DMS 273 (cell line): ENCODE measurements at regions not wholly inside any gene's neighbourhood (a gene's known extent, or its start where the extent isn't known, plus 50 kb on each side); places are given as distances from the start of the nearest gene placed in this dataset.
"Not testable (repeated sequence)": the region's sequence is repeated elsewhere in the genome, so short reads cannot be mapped to it uniquely, and the experiment has no call there.

ENCODE experiments used
- DNase-seq: peaks from one replicate; lab custom pipeline; 2025; ENCODE audit not compliant: unreplicated experiment; lab: John Stamatoyannopoulos, UW

GRCh38 chr1:19024532-19024931 lies 68.1 kb upstream of the IFFO2 start:
- DNase-seq = no peak

GRCh38 chr1:19023787-19024186 lies 67.3 kb upstream of the IFFO2 start:
- DNase-seq = no peak

DNA sequence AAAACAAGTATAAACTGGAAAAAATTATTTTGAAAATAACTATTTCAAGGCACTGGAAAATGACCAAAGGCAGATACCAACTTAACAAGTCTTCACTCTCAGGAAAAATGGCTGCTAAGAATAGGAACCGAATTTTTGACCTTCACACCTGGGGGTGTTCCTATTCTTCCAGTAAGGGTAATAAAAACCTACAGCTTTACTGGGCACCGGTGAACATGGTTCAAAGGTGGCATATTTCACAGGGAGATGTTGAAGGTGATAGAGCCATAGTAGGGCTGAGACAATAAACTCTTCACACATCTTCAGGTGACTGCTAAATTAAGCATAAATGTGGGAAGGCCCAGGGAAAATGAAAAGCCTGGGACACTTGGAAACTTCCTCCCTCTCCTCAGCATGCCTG lies 65.4 kb upstream of the IFFO2 start:
- DNase-seq = no peak

DNA sequence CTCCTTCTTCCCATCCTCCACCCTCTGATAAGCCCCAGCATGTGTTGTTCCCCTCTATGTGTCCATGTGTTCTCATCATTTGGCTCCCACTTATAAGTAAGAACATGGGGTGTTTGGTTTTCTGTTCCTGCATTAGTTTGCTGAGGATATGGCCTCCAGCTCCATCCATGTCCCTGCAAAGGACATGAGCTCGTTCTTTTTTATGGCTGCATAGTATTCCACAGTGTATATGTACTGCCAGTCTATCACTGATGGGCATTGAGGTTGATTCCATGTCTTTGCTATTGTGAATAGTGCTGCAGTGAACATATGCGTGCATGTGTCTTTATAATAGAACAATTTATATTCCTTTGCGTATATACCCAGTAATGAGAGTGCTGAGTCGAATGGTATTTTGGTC lies 62.8 kb upstream of the IFFO2 start:
- DNase-seq = not testable (repeated sequence)

DNA sequence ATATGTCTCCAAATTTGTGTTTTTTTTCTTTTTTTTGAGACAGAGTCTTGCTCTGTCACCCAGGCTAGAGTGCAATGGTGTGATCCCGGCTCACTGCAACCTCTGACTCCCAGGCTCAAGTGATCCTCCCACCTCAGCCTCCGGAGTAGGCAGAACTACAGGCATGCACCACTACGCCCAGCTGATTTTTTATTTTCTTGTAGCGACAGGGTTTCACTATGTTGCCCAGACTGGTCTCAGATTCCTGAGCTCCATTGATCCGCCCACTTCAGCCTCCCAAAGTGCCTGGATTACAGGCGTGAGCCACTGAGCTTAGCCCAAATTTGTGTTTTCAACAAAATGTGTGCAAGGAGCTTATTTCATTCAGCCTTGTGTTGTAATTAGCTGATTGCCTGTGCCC lies 59.0 kb upstream of the IFFO2 start:
- DNase-seq = no peak

DNA sequence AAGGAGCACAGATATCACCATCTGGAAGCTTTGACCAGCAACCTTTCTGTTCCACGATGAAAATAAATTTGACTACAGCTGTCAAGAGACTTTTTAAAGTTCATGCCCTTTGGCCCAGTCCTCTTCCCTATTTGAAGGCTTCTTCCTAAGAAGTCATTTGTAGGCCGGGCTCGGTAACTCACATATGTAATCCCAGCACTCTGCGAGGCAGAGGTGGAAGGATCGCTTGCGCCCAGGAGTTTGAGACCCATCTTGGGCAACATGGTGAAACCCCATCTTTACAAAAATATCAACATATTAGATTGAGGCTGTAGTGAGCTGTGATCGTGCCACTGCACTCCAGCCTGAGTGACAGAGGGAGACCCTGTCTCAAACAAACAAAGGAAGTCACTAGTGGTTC lies 58.3 kb upstream of the IFFO2 start:
- no peak for DNase-seq

DNA sequence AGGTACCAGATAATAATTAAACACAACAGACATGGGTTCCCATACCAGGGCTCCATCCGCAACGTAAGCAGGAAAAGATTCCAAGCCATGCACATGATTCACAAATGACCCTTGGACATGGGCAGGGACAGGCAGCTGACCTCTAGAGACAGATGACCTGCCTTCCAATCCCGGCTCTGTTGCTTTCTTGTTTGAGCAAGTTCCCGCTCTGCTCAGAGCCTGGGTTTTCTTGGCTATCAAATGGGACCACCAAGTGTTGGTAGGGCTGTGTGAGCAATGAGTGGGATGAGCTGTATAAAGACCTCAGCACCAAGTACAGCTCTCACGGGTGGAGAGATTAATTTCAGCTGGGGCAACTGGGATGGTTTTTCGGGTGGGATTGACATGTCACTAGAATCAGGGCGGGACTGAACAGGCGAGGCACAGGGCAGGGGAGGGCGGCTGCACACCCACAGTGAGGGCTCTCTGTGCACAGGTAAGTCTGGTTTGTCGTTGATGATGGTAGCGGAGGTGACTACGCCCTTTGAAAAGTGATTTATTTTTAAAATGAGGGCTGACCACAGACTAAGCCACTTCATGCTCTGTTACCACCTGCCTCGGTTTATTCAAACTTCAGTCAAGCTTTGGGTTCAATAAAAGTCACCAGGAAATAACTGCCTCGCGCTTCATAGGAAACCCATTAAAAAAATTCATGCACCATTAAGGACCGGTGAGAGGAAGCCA lies 57.5 kb upstream of the IFFO2 start:
- no peak for DNase-seq

- no peak for DNase-seq
These were observed 55.4 kb upstream of the IFFO2 start for GRCh38 chr1:19011845-19012231.

- DNase-seq = peak; percentile 24
These were observed 54.7 kb upstream of the IFFO2 start for GRCh38 chr1:19010995-19011844.

DNA sequence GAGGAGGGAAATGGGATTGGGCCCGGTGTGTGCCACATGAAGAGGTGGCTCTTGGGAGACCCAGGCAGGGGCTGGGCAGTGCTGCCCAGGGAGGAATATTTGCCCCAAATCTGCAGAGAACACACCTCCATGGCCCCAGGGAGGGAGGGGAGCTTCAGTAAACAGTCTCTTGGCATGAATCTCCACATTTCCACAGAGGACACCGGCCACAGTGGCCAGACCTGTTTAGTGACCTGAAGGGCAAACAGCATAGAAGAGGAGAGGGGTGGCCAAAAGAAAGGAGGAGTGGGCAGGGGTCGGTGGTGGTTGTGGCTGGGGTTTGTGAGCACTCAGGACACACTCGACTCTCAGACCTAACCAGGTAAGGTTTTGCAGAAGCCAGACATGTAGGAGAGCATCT lies 54.0 kb upstream of the IFFO2 start:
- no peak for DNase-seq

- no peak for DNase-seq
These were observed 53.4 kb upstream of the IFFO2 start for GRCh38 chr1:19009882-19010321.

- DNase-seq = no peak
These were observed 52.8 kb upstream of the IFFO2 start for GRCh38 chr1:19009126-19009881.

DNA sequence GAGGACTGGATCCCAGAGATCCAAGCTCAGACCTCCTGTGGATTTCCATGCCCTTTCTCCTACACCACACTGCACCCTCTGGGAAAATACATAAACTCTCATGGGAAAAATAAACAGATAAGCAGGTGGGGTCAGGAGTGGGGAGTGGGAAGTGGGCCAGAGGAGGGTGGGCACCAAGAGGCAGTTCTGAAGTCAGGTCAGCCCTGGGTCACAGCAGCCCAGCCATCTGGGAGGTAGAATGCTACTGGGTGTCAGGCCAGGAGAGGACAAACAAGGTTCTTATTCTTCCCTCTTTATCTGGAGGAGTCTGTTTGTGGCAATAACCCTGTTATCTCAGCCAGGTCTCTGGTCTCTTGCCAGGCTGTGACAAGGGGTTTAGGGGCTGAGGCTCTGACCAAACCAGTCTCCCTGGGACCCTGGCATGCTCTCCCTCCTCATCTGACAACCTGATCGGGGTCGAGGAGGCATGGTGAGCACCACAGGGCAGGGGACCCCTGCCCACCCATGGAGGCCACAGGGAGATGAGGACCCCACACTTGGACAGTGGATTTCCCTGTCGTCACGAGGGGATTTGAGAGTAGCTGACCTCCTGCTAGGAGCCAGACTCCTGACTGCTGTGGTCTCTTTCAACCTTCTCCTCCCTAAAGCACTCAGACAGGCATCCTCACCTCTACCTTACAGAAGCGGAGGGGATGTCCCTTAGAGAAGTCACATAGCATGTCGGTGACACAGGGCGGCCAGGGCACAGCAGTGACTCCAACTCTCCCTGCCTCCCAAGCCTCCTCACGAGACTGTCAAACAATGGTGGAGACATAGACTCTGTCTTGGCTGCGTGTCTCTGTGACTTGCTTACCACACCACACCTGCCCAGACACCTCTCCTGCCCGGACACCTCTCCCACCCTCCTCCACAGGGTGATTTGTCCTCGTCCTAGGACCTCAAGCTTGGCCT lies 51.3 kb upstream of the IFFO2 start:
- DNase-seq = peak; percentile 28

DNA sequence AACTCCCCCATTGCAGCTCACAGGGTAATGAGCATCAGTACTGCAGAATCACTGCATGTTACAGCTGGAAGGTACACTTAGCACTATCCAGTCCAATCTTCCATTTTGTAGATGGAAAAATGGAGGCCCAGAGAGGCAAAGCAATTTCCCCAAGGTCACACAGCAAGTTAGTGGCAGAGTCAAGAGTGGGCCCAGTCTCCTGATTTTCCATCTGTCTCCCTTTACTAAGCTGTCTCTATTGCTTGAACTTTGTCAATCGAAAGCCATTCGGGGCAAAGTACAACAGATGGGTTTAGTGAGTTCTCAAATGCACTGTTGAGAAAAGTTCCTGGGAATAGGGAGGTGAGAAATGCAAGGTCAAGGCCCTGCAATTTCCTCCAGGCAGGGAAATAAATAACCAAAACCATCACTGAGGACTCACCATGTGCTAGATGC lies 50.4 kb upstream of the IFFO2 start:
- peak; percentile 47 for DNase-seq
